Adrenal gland (tissue), 5 donors: ENCODE measurements at regions not wholly inside any gene's neighbourhood (a gene's known extent, or its start where the extent isn't known, plus 50 kb on each side); places are given as distances from the start of the nearest gene placed in this dataset.

ENCODE experiments used
- POLR2A ChIP-seq, 2 donors: fragments of 450-650 bp; IDR thresholded peaks; one replicate each; pipeline ENCODE4 v1.6.1; 2017; ENCODE audit warnings: antibody characterized with exemption in 2 of 2, mild to moderate bottlenecking in 2 of 2, moderate library complexity in 1 of 2
- TF ChIP-seq, protein P1 (sequence below), 6 experiments: fragments of 450-650 bp in 4 of 6; fragments of 200-600 bp in 2 of 6; sonication (generic) in 1 of 6; IDR thresholded peaks; 1 replicate in 5 of 6; 2 replicates in 1 of 6; pipeline versions ENCODE4 v1.5.1 to v1.8.0; 2016 to 2021; ENCODE audit warnings: antibody characterized with exemption in 6 of 6, mild to moderate bottlenecking in 2 of 6, moderate library complexity in 1 of 6
- donor health status: DM: no; HTN: no; CAD: no.

DNA sequence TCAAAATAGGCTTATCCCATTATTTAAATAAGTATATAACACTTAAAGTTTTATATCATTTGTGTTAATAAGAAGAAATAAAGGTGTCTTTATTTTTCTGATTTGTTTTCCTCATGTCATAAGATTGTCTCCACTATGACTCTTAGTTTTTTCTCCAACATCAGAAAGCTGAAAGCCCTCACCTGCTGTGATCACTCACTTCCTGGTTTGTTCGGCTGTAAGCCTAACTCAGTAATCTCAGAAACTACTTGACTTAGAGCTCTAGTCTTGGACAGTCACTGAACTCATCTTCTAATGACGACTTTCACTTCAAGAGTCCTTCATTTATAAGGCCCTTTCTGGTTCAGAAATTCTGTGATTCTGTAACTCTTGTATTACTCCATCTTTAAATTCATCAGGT is 311.0 kb downstream of the ZEB2 start:
- TF ChIP-seq, protein P1, sequence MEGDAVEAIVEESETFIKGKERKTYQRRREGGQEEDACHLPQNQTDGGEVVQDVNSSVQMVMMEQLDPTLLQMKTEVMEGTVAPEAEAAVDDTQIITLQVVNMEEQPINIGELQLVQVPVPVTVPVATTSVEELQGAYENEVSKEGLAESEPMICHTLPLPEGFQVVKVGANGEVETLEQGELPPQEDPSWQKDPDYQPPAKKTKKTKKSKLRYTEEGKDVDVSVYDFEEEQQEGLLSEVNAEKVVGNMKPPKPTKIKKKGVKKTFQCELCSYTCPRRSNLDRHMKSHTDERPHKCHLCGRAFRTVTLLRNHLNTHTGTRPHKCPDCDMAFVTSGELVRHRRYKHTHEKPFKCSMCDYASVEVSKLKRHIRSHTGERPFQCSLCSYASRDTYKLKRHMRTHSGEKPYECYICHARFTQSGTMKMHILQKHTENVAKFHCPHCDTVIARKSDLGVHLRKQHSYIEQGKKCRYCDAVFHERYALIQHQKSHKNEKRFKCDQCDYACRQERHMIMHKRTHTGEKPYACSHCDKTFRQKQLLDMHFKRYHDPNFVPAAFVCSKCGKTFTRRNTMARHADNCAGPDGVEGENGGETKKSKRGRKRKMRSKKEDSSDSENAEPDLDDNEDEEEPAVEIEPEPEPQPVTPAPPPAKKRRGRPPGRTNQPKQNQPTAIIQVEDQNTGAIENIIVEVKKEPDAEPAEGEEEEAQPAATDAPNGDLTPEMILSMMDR (IDR thresholded peaks at IDR 0.05) = no peak
- TF ChIP-seq POLR2A (IDR thresholded peaks at IDR 0.05) = no peak
